ENCODE measurements at regions not wholly inside any gene's neighbourhood (a gene's known extent, or its start where the extent isn't known, plus 50 kb on each side); places are given as distances from the start of the nearest gene placed in this dataset.

DNA sequence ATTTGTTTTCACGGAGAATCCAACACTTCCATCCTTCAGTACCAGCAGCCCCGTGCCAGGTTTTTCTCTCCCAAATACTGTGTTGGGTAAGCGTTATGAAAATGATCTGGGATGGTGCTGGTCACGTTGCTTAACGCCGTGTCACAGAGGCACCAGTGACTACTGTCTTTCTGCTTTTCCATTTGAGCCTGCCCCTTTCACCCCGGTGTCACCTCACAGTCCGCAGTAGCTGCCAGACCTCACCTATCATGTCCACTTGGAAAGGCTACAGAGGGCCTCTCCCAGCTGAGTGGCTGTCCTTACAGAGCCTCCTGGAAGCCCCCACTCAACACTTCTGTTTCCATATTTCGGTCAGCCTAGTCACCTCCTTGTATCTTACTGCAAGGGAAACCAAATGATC lies 176.5 kb upstream of the ARID1B start:
- TF ChIP-seq POLR2AphosphoS5 (IDR thresholded peaks at IDR 0.05; ENCODE audit: borderline replicate concordance, low read depth, low read length), result no peak
- no peak for TF ChIP-seq EZH2 (IDR thresholded peaks at IDR 0.05)
- TF ChIP-seq FOXP2 (optimal IDR thresholded peaks at IDR 0.05; ENCODE audit: control extremely low read depth, extremely low read length, insufficient read depth), result no peak
- Histone ChIP-seq H3K9me3 (ENCODE audit: low read depth, low read length) (no peaks in the 10 kb centered on the region), H3K27ac (no peak overlapping the region), H3K9ac (ENCODE audit: insufficient read length) (no peak overlapping the region), H3K36me3 (ENCODE audit: insufficient read depth, low read length) (no peaks in the 10 kb centered on the region), H3K4me3 (no peak overlapping the region)
- no peak for DNase-seq (ENCODE audit: low read depth, low spot score)

DNA sequence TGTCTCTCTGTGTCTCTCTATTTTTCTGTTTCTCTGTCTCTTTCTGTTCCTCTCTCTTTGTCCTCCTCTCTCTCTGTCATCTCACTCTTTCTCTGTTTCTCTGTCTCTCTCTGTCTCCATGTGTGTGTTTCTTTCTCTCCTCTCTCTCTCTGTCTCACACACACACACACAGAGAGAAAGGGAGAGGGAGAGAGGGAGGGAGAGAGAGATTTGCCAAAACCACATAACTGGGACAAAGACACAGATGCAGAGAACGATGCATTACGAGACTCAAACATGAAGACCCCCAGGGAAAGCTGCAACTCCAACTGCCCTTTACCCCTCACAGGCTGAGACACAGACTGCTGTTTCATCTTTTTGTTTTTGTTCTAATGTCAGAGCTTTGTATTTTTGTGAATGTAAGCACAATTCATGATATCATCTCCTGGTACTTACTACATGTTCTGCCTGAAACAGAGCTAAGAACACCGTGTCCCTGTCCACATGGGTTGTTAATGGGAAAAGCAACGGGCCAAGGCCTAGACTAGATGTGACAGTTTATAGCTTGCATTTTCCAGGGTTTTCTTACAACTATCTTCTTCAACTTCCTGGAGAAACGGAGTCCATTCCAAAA lies 177.1 kb upstream of the ARID1B start:
- no peak overlapping the region for H3K27ac ChIP-seq
- no peaks in the 10 kb centered on the region for H3K9me3 ChIP-seq (ENCODE audit: low read depth, low read length)
- TF ChIP-seq POLR2AphosphoS5 (IDR thresholded peaks at IDR 0.05; ENCODE audit: borderline replicate concordance, low read depth, low read length) (no peak), EZH2 (IDR thresholded peaks at IDR 0.05) (no peak), FOXP2 (optimal IDR thresholded peaks at IDR 0.05; ENCODE audit: control extremely low read depth, extremely low read length, insufficient read depth) (no peak)
- H3K9ac ChIP-seq (ENCODE audit: insufficient read length), result no peak overlapping the region
- H3K36me3 ChIP-seq (ENCODE audit: insufficient read depth, low read length), result no peaks in the 10 kb centered on the region
- H3K4me3 ChIP-seq, result no peak overlapping the region
- DNase-seq (ENCODE audit: low read depth, low spot score), result no peak

DNA sequence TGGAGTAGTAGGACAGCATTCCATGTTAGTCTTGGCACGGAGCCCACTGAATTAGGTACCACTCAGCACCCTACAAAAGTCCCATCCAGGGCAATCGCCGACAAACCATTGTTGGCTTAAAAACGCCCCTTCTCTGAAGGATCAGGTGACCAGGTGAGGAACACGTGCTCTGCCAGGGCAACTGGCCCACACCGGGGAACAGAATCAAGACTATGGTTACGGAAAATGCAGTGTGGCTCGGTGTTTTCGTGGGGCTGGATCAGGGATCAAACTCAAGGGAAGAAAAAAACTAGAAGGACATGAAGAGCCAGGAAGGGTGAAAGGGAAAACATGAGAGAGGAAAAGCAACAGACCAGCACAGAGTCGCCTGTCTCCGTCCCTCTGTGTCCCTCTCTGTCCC lies 177.8 kb upstream of the ARID1B start:
- Histone ChIP-seq H3K9ac (ENCODE audit: insufficient read length) (no peak overlapping the region), H3K27ac (no peak overlapping the region), H3K9me3 (ENCODE audit: low read depth, low read length) (no peaks in the 10 kb centered on the region), H3K36me3 (ENCODE audit: insufficient read depth, low read length) (no peaks in the 10 kb centered on the region), H3K4me3 (no peak overlapping the region)
- TF ChIP-seq EZH2 (IDR thresholded peaks at IDR 0.05) (no peak), POLR2AphosphoS5 (IDR thresholded peaks at IDR 0.05; ENCODE audit: borderline replicate concordance, low read depth, low read length) (no peak), FOXP2 (optimal IDR thresholded peaks at IDR 0.05; ENCODE audit: control extremely low read depth, extremely low read length, insufficient read depth) (no peak)
- DNase-seq (ENCODE audit: low read depth, low spot score), result no peak

- Histone ChIP-seq H3K27ac (no peak overlapping the region), H3K9me3 (ENCODE audit: low read depth, low read length) (no peaks in the 10 kb centered on the region), H3K36me3 (ENCODE audit: insufficient read depth, low read length) (no peaks in the 10 kb centered on the region), H3K9ac (ENCODE audit: insufficient read length) (no peak overlapping the region), H3K4me3 (no peak overlapping the region)
- TF ChIP-seq FOXP2 (optimal IDR thresholded peaks at IDR 0.05; ENCODE audit: control extremely low read depth, extremely low read length, insufficient read depth) (no peak), POLR2AphosphoS5 (IDR thresholded peaks at IDR 0.05; ENCODE audit: borderline replicate concordance, low read depth, low read length) (no peak; the same call in 1 of the 2 replicates), EZH2 (IDR thresholded peaks at IDR 0.05) (no peak)
- DNase-seq (ENCODE audit: low read depth, low spot score), result peak; percentile 10
Measured at GRCh38 chr6:156598855-156599180, 178.4 kb upstream of the ARID1B start.

DNA sequence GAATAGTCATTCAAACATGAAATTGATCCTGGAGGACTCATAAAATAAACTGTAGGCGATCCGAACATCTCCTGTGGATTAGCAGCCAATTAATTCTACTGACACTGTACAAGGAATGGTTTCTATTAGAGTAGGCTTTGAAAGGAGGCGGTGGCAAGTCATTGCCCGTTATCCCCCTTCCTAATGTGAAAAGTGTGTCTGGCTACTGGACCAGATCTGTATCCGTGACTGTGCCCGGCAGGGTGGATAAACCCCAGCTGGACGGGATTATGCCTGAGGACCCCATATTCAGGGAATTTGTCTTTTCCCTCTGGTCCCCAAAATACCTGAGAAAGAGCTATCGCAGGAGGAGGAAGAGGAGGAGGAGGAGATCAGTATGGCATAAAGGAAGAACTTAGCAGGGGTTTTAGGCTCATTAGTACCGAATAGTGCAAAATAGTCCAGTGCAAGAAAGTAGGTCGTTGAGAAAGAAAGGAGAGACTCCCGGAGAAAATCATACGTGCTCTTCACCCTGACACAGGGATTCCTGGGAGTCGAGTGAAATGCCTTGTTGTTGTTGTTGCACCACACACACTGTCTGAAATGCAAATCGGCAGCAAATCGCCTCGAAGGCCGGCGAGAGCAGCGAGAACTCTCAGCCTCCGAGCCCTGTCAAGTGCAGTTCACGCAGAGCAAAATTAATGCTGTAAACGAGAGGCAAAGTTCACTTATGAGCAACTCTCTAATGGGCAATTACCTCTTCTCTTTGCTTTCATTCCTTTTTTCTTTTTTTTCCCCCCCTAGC lies 178.9 kb upstream of the ARID1B start:
- H3K9me3 ChIP-seq (ENCODE audit: low read depth, low read length), result no peaks in the 10 kb centered on the region
- no peak overlapping the region for H3K4me3 ChIP-seq
- no peaks in the 10 kb centered on the region for H3K36me3 ChIP-seq (ENCODE audit: insufficient read depth, low read length)
- TF ChIP-seq POLR2AphosphoS5 (IDR thresholded peaks at IDR 0.05; ENCODE audit: borderline replicate concordance, low read depth, low read length), result no peak
- no peak for TF ChIP-seq FOXP2 (optimal IDR thresholded peaks at IDR 0.05; ENCODE audit: control extremely low read depth, extremely low read length, insufficient read depth)
- TF ChIP-seq EZH2 (IDR thresholded peaks at IDR 0.05), result no peak
- H3K9ac ChIP-seq (ENCODE audit: insufficient read length), result no peak overlapping the region
- DNase-seq (ENCODE audit: low read depth, low spot score), result no peak
- H3K27ac ChIP-seq, result no peak overlapping the region

DNA sequence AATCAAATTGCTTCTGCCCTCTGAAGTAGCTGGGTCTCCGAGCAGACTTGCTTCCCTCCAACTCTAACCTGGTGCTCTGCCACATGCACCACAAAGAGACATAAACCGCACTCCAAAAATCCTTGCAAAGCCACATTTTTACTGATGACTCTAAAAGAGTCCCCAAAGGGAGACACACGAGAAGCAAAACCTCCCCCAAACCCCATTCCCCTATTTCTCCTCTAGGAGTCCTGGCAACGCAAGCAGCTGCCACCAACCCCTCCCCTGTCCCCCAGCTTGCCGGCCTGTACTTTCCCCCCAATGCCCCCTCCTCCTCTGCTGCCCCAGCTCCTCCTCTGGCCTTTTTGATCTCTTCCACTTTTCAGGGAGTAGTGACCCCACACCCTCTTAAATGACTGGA lies 180.1 kb upstream of the ARID1B start:
- DNase-seq (ENCODE audit: low read depth, low spot score), result no peak
- Histone ChIP-seq H3K4me3 (no peak overlapping the region), H3K27ac (no peak overlapping the region), H3K9me3 (ENCODE audit: low read depth, low read length) (no peaks in the 10 kb centered on the region), H3K36me3 (ENCODE audit: insufficient read depth, low read length) (no peaks in the 10 kb centered on the region), H3K9ac (ENCODE audit: insufficient read length) (no peak overlapping the region)
- TF ChIP-seq FOXP2 (optimal IDR thresholded peaks at IDR 0.05; ENCODE audit: control extremely low read depth, extremely low read length, insufficient read depth), result no peak
- no peak for TF ChIP-seq POLR2AphosphoS5 (IDR thresholded peaks at IDR 0.05; ENCODE audit: borderline replicate concordance, low read depth, low read length)
- no peak for TF ChIP-seq EZH2 (IDR thresholded peaks at IDR 0.05)

DNA sequence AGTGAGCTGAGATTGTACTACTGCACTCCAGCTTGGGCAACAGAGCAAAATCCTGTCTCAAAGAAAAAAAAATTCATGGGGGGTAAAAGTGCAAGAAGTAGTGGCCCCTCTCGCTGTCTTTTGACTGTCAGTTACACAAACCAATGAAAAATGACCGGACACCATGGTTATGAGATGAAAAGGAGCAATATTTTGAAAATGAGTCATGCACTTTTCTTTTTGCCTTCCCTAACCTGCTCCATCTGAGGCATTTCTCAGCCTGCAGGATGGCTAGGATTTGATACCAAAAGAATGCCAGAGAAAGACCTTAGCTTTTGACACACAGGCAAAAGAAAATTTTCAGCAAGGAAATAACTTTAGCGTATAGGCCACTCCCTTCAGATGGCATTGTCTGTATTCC lies 181.7 kb upstream of the ARID1B start:
- Histone ChIP-seq H3K9ac (ENCODE audit: insufficient read length) (no peak overlapping the region), H3K36me3 (ENCODE audit: insufficient read depth, low read length) (no peaks in the 10 kb centered on the region), H3K4me3 (no peak overlapping the region), H3K9me3 (ENCODE audit: low read depth, low read length) (no peaks in the 10 kb centered on the region), H3K27ac (no peak overlapping the region)
- TF ChIP-seq EZH2 (IDR thresholded peaks at IDR 0.05), result no peak
- TF ChIP-seq POLR2AphosphoS5 (IDR thresholded peaks at IDR 0.05; ENCODE audit: borderline replicate concordance, low read depth, low read length), result no peak
- TF ChIP-seq FOXP2 (optimal IDR thresholded peaks at IDR 0.05; ENCODE audit: control extremely low read depth, extremely low read length, insufficient read depth), result no peak
- DNase-seq (ENCODE audit: low read depth, low spot score), result no peak

DNA sequence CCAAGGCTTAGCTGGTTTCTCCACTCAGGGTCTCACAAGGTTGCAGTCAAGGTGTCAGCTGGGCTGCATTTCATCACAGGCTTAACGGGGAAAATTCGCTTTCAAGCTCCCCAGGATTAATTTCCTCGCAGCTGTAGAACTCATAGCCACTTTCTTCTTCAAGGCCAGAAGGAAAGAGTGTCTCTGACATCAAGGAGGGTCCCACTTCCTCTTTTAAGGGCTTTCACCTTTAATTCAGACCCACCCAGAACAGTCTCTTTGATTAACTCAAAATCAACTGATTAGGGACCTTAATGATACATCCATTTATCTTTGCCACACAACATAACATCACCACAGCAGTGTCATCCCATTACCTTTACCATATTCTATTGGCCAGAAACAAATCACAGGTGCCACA lies 183.3 kb upstream of the ARID1B start:
- Histone ChIP-seq H3K27ac (no peak overlapping the region), H3K9me3 (ENCODE audit: low read depth, low read length) (no peaks in the 10 kb centered on the region), H3K9ac (ENCODE audit: insufficient read length) (no peak overlapping the region), H3K4me3 (no peak overlapping the region), H3K36me3 (ENCODE audit: insufficient read depth, low read length) (no peaks in the 10 kb centered on the region)
- DNase-seq (ENCODE audit: low read depth, low spot score), result no peak
- TF ChIP-seq EZH2 (IDR thresholded peaks at IDR 0.05) (no peak), FOXP2 (optimal IDR thresholded peaks at IDR 0.05; ENCODE audit: control extremely low read depth, extremely low read length, insufficient read depth) (no peak), POLR2AphosphoS5 (IDR thresholded peaks at IDR 0.05; ENCODE audit: borderline replicate concordance, low read depth, low read length) (no peak)

All from SK-N-MC (cell line).